H1 (cell line): ENCODE measurements at regions not wholly inside any gene's neighbourhood (a gene's known extent, or its start where the extent isn't known, plus 50 kb on each side); places are given as distances from the start of the nearest gene placed in this dataset.

Source experiments
- CTCF ChIA-PET: fragments of 300-600 bp; sonication (Branson Sonifier 250); formaldehyde crosslinking; loops from one replicate; lab custom pipeline; 2021; ENCODE audit not compliant: partially characterized antibody; lab: Charles Lee
- POLR2A ChIA-PET: fragments of 300-600 bp; sonication (Branson Sonifier 250); formaldehyde crosslinking; loops from one replicate; lab custom pipeline; 2021; ENCODE audit warnings: inconsistent platforms; ENCODE audit not compliant: partially characterized antibody; lab: Charles Lee
- DNase-seq, 2 experiments: peaks; one replicate each; pipeline versions ENCODE4 v3.0.0 to v3.0.0-alpha.2; 2010 to 2022; ENCODE audit warnings: low spot score in 2 of 2, low read depth in 1 of 2, mixed read lengths in 1 of 2
- FAIRE-seq: peaks from 2 replicates; lab custom pipeline; 2011; peaks lifted over from hg19 to GRCh38; lab: Jason Lieb, UNC
- H2AFZ ChIP-seq: 2 replicates; pipeline ENCODE4 v1.8.1; 2012; ENCODE audit warnings: low read length, inconsistent platforms
- H2AK5ac ChIP-seq: 2 replicates; pipeline ENCODE4 v1.6.1; 2013; ENCODE audit warnings: low read depth, low read length
- H2BK120ac ChIP-seq: replicated peaks from 2 replicates; pipeline ENCODE3; 2013; ENCODE audit warnings: low read depth, low read length, inconsistent platforms
- H2BK12ac ChIP-seq: 2 replicates; pipeline ENCODE4 v1.6.1; 2013; ENCODE audit warnings: low read depth, low read length
- H2BK15ac ChIP-seq: 2 replicates; pipeline ENCODE4 v1.6.1; 2013; ENCODE audit warnings: low read length
- H2BK20ac ChIP-seq: 2 replicates; pipeline ENCODE4 v1.6.1; 2013; ENCODE audit warnings: low read length
- H2BK5ac ChIP-seq: 2 replicates; pipeline ENCODE4 v1.6.1; 2013; ENCODE audit warnings: low read depth, low read length
- H3K14ac ChIP-seq: 2 replicates; pipeline ENCODE4 v1.6.1; 2013; ENCODE audit warnings: inconsistent platforms; ENCODE audit not compliant: insufficient read length
- H3K18ac ChIP-seq: 2 replicates; pipeline ENCODE4 v1.6.1; 2013; ENCODE audit warnings: low read length; ENCODE audit errors: extremely low read depth
- H3K23ac ChIP-seq: 2 replicates; pipeline ENCODE4 v1.6.1; 2013; ENCODE audit warnings: inconsistent platforms; ENCODE audit not compliant: insufficient read length
- H3K23me2 ChIP-seq: 2 replicates; pipeline ENCODE4 v1.6.1; 2013; ENCODE audit warnings: low read depth, low read length
- H3K27ac ChIP-seq: 2 replicates; pipeline ENCODE4 v1.6.1; 2011; ENCODE audit warnings: low read depth, low read length, inconsistent platforms
- H3K27me3 ChIP-seq, 4 experiments: replicated peaks in 1 of 4; 1 replicate in 1 of 4; 2 replicates in 3 of 4; pipeline versions ENCODE4 v1.6.1 to v1.8.1; 2011 to 2013; ENCODE audit warnings: low read length in 3 of 4, mild to moderate bottlenecking in 3 of 4, inconsistent platforms in 2 of 4, mixed read lengths in 2 of 4, moderate library complexity in 1 of 4; ENCODE audit not compliant: control insufficient read depth in 3 of 4, insufficient read depth in 3 of 4; ENCODE audit errors: extremely low read depth in 1 of 4
- H3K36me3 ChIP-seq, 4 experiments: 2 replicates each; pipeline versions ENCODE4 v1.6.1 to v1.8.1; 2011 to 2013; ENCODE audit warnings: mild to moderate bottlenecking in 4 of 4, low read length in 3 of 4, moderate library complexity in 2 of 4, control low read depth in 1 of 4, inconsistent platforms in 1 of 4; ENCODE audit not compliant: insufficient read depth in 4 of 4, control insufficient read depth in 2 of 4
- H3K4ac ChIP-seq: replicated peaks from 2 replicates; pipeline ENCODE3; 2013; ENCODE audit warnings: low read length, low read depth, mixed read lengths, inconsistent platforms; ENCODE audit not compliant: insufficient read length
- H3K4me1 ChIP-seq, 4 experiments: replicated peaks in 1 of 4; 1 replicate in 1 of 4; 2 replicates in 3 of 4; pipeline versions ENCODE4 v1.6.1 to v1.8.1; 2011 to 2013; ENCODE audit warnings: low read length in 3 of 4, inconsistent platforms in 2 of 4, mixed read lengths in 1 of 4; ENCODE audit not compliant: insufficient read depth in 4 of 4, control insufficient read depth in 3 of 4
- H3K4me2 ChIP-seq, 2 experiments: 2 replicates each; pipeline versions ENCODE4 v1.6.1 to v1.8.1; 2011 to 2013; ENCODE audit warnings: low read depth in 2 of 2, low read length in 2 of 2, control low read depth in 1 of 2, inconsistent platforms in 1 of 2, mild to moderate bottlenecking in 1 of 2; ENCODE audit not compliant: insufficient read depth in 1 of 2
- H3K4me3 ChIP-seq, 4 experiments: fragments of 200-600, 300-600 bp in 1 of 4; sonication (generic), shearing (Covaris generic), sonication (Bioruptor Twin) in 1 of 4; 2 replicates each; pipeline versions ENCODE4 v1.5.1 to v1.8.1; 2011 to 2016; ENCODE audit warnings: low read length in 4 of 4, low read depth in 3 of 4, control low read depth in 2 of 4, inconsistent platforms in 2 of 4, mild to moderate bottlenecking in 2 of 4, mixed read lengths in 1 of 4, moderate library complexity in 1 of 4; ENCODE audit not compliant: insufficient read depth in 2 of 4; ENCODE audit errors: extremely low read depth in 1 of 4
- H3K56ac ChIP-seq: replicated peaks from 2 replicates; pipeline ENCODE3; 2013; ENCODE audit warnings: low read depth, mild to moderate bottlenecking, mixed read lengths, low read length, inconsistent platforms; ENCODE audit not compliant: insufficient read length
- H3K79me1 ChIP-seq: 2 replicates; pipeline ENCODE4 v1.6.1; 2013; ENCODE audit warnings: low read depth, low read length, control low read depth
- H3K79me2 ChIP-seq, 2 experiments: 2 replicates each; pipeline versions ENCODE4 v1.6.1 to v1.8.1; 2012 to 2013; ENCODE audit warnings: low read length in 2 of 2, mild to moderate bottlenecking in 2 of 2, inconsistent platforms in 1 of 2; ENCODE audit not compliant: insufficient read depth in 2 of 2, control insufficient read depth in 1 of 2
- H3K9ac ChIP-seq, 4 experiments: replicated peaks in 1 of 4; 1 replicate in 1 of 4; 2 replicates in 3 of 4; pipeline versions ENCODE4 v1.6.1 to v1.8.1; 2011 to 2013; ENCODE audit warnings: low read depth in 3 of 4, low read length in 3 of 4, control low read depth in 2 of 4, mild to moderate bottlenecking in 2 of 4, moderate library complexity in 2 of 4, inconsistent platforms in 1 of 4; ENCODE audit errors: extremely low read depth in 1 of 4
- H3K9me3 ChIP-seq, 2 experiments: 2 replicates each; pipeline versions ENCODE4 v1.6.1 to v1.8.1; 2012 to 2013; ENCODE audit warnings: mild to moderate bottlenecking in 2 of 2, moderate library complexity in 2 of 2, control low read depth in 1 of 2, inconsistent platforms in 1 of 2, low read depth in 1 of 2, low read length in 1 of 2, mixed read lengths in 1 of 2; ENCODE audit not compliant: insufficient read depth in 2 of 2
- H4K20me1 ChIP-seq, 2 experiments: replicated peaks in 1 of 2; 2 replicates each; pipeline versions ENCODE3 to v1.8.1; 2011 to 2013; ENCODE audit warnings: inconsistent platforms in 2 of 2, low read length in 2 of 2, mild to moderate bottlenecking in 1 of 2; ENCODE audit not compliant: insufficient read depth in 2 of 2, control insufficient read depth in 1 of 2
- H4K5ac ChIP-seq: 2 replicates; pipeline ENCODE4 v1.6.1; 2013; ENCODE audit warnings: low read length, low read depth, mixed read lengths, inconsistent platforms; ENCODE audit not compliant: insufficient read length
- H4K8ac ChIP-seq: 2 replicates; pipeline ENCODE4 v1.8.0; 2013; ENCODE audit warnings: mild to moderate bottlenecking, moderate library complexity, low read length, inconsistent platforms; ENCODE audit not compliant: insufficient read depth; ENCODE audit errors: extremely low read depth
- H4K91ac ChIP-seq: replicated peaks from 2 replicates; pipeline ENCODE3; 2013; ENCODE audit warnings: low read length, mixed read lengths, inconsistent platforms; ENCODE audit not compliant: insufficient read length
- ASH2L ChIP-seq: fragments of 200-600, 300-600 bp; sonication (generic); IDR thresholded peaks from one replicate; pipeline ENCODE4 v1.7.1; 2017; ENCODE audit warnings: low read length
- TAF1 ChIP-seq: IDR thresholded peaks from 2 replicates; pipeline ENCODE4 v1.6.1; 2011; ENCODE audit warnings: mild to moderate bottlenecking, low read depth, low read length

GRCh38 chr15:59952960-59953359, 51.2 kb upstream of the FOXB1 start:
- TF ChIP-seq TAF1 (no peak), ASH2L (peak; percentile 55)

More at GRCh38 chr15:59952960-59953359, 51.2 kb upstream of the FOXB1 start:
- no peak overlapping the region for H2BK120ac ChIP-seq
- H3K4ac ChIP-seq = no peak overlapping the region
- FAIRE-seq (no peak), DNase-seq (no peak)
- H3K36me3 ChIP-seq = no peaks in the 10 kb centered on the region
- no peak overlapping the region for H4K5ac ChIP-seq
- H4K8ac ChIP-seq = no peak overlapping the region
- H3K56ac ChIP-seq = no peak overlapping the region
- H3K4me1 ChIP-seq = peaks cover 0 to 6% (median 2%) of the 10 kb centered on the region in 4 experiments; a peak in 3 of 7 replicates
- no peaks in the 10 kb centered on the region for H4K20me1 ChIP-seq
- no peak overlapping the region for H3K4me3 ChIP-seq
- no peak overlapping the region for H2AK5ac ChIP-seq
- ChIA-PET POLR2A (interaction anchor here (1.6 kb wide), 1 partner anchor 150 kb away, joined by 3 read pairs; no protein-coding TSS in a partner anchor), CTCF (no interaction called here)
- H3K9me3 ChIP-seq = no peaks in the 10 kb centered on the region
- no peak overlapping the region for H3K9ac ChIP-seq
- no peak overlapping the region for H4K91ac ChIP-seq
- no peak overlapping the region for H2BK12ac ChIP-seq
- H3K14ac ChIP-seq = no peak overlapping the region
- no peak overlapping the region for H2BK20ac ChIP-seq
- no peak overlapping the region for H3K27ac ChIP-seq
- H3K23me2 ChIP-seq = no peaks in the 10 kb centered on the region
- H3K18ac ChIP-seq = peak overlapping the region; percentile 72; the same call in 1 of the 2 replicates
- H3K79me2 ChIP-seq = no peaks in the 10 kb centered on the region
- no peak overlapping the region for H2BK15ac ChIP-seq
- no peaks in the 10 kb centered on the region for H3K79me1 ChIP-seq
- H3K4me2 ChIP-seq = peak overlapping the region; percentile 12 to 35; a peak in 1 of 4 replicates
- H3K27me3 ChIP-seq = no peaks in the 10 kb centered on the region
- H3K23ac ChIP-seq = no peak overlapping the region
- no peak overlapping the region for H2BK5ac ChIP-seq
- peak overlapping the region; percentile 99 for H2AFZ ChIP-seq
